ENCODE measurements at regions not wholly inside any gene's neighbourhood (a gene's known extent, or its start where the extent isn't known, plus 50 kb on each side); places are given as distances from the start of the nearest gene placed in this dataset.

- no peak for TF ChIP-seq CTCF (IDR thresholded peaks at IDR 0.05)
- TF ChIP-seq POLR2A (IDR thresholded peaks at IDR 0.05) = no peak
- no peak for TF ChIP-seq EP300 (IDR thresholded peaks at IDR 0.05)
- H3K9me3 ChIP-seq = no peaks in the 10 kb centered on the region
- 78 to 85% methylated on average over 10 to 19 of the region's 21 CpGs for WGBS, 2 donors
- peaks cover 0 to 17% (median 0%) of the 10 kb centered on the region in 4 donors for H3K4me1 ChIP-seq
- no peak overlapping the region for H3K4me3 ChIP-seq
- peaks cover 0 to 17% of the 10 kb centered on the region in 2 donors for H3K27me3 ChIP-seq
- DNase-seq (ENCODE audit: low spot score in 2 of 2) = no peak
- no peaks in the 10 kb centered on the region for H3K36me3 ChIP-seq
- no peak overlapping the region for H3K27ac ChIP-seq
These were observed 75.1 kb upstream of the TWIST2 start for GRCh38 chr2:238772635-238773297.

GRCh38 chr2:238773472-238773871 is 74.4 kb upstream of the TWIST2 start:
- no peaks in the 10 kb centered on the region for H3K9me3 ChIP-seq
- H3K4me3 ChIP-seq = no peak overlapping the region
- H3K27ac ChIP-seq = no peak overlapping the region
- TF ChIP-seq EP300 (IDR thresholded peaks at IDR 0.05) (no peak), CTCF (IDR thresholded peaks at IDR 0.05) (no peak), POLR2A (IDR thresholded peaks at IDR 0.05) (no peak)
- H3K4me1 ChIP-seq = peaks cover 0 to 17% (median 0%) of the 10 kb centered on the region in 4 donors
- DNase-seq (ENCODE audit: low spot score in 2 of 2) = no peak
- no peaks in the 10 kb centered on the region for H3K36me3 ChIP-seq
- WGBS, 2 donors = 83 to 93% methylated on average over 14 of the region's 14 CpGs
- H3K27me3 ChIP-seq = peaks cover 0 to 17% of the 10 kb centered on the region in 2 donors

GRCh38 chr2:238774071-238774470 is 73.8 kb upstream of the TWIST2 start:
- Histone ChIP-seq H3K4me1 (peaks cover 0 to 17% (median 0%) of the 10 kb centered on the region in 4 donors), H3K36me3 (no peaks in the 10 kb centered on the region), H3K27ac (no peak overlapping the region), H3K27me3 (peaks cover 0 to 17% of the 10 kb centered on the region in 2 donors), H3K9me3 (no peaks in the 10 kb centered on the region), H3K4me3 (no peak overlapping the region)
- TF ChIP-seq EP300 (IDR thresholded peaks at IDR 0.05) (no peak), CTCF (IDR thresholded peaks at IDR 0.05) (no peak), POLR2A (IDR thresholded peaks at IDR 0.05) (no peak)
- DNase-seq (ENCODE audit: low spot score in 2 of 2) = no peak
- WGBS, 2 donors = 44 to 45% methylated on average over 7 of the region's 7 CpGs

GRCh38 chr2:238774980-238775509 is 72.8 kb upstream of the TWIST2 start:
- H3K4me1 ChIP-seq = peaks cover 0 to 17% (median 0%) of the 10 kb centered on the region in 4 donors
- H3K27me3 ChIP-seq = peaks cover 0 to 16% of the 10 kb centered on the region in 2 donors
- no peak overlapping the region for H3K4me3 ChIP-seq
- no peak for TF ChIP-seq EP300 (IDR thresholded peaks at IDR 0.05)
- no peak for TF ChIP-seq CTCF (IDR thresholded peaks at IDR 0.05)
- no peak for TF ChIP-seq POLR2A (IDR thresholded peaks at IDR 0.05)
- DNase-seq (ENCODE audit: low spot score in 2 of 2) = no peak
- WGBS, 2 donors = 70 to 74% methylated on average over 5 of the region's 5 CpGs
- no peaks in the 10 kb centered on the region for H3K36me3 ChIP-seq
- H3K9me3 ChIP-seq = no peaks in the 10 kb centered on the region
- no peak overlapping the region for H3K27ac ChIP-seq

GRCh38 chr2:238775591-238775990 is 72.3 kb upstream of the TWIST2 start:
- Histone ChIP-seq H3K27me3 (peaks cover 0 to 12% of the 10 kb centered on the region in 2 donors), H3K4me1 (peaks cover 0 to 17% (median 0%) of the 10 kb centered on the region in 4 donors), H3K9me3 (no peaks in the 10 kb centered on the region), H3K27ac (no peak overlapping the region), H3K36me3 (no peaks in the 10 kb centered on the region), H3K4me3 (no peak overlapping the region)
- WGBS, 2 donors = 91 to 92% methylated on average over 11 of the region's 11 CpGs
- TF ChIP-seq CTCF (IDR thresholded peaks at IDR 0.05) (no peak), EP300 (IDR thresholded peaks at IDR 0.05) (no peak), POLR2A (IDR thresholded peaks at IDR 0.05) (no peak)
- DNase-seq (ENCODE audit: low spot score in 2 of 2) = no peak

Data from tibial nerve (tissue), 4 donors.